Right renal cortex interstitium (tissue), 3 donors: ENCODE measurements at regions not wholly inside any gene's neighbourhood (a gene's known extent, or its start where the extent isn't known, plus 50 kb on each side); places are given as distances from the start of the nearest gene placed in this dataset.
"Not testable (repeated sequence)": the region's sequence is repeated elsewhere in the genome, so short reads cannot be mapped to it uniquely, and the experiment has no call there.

ENCODE experiments used
- DNase-seq, 3 donors: peaks; one replicate each; pipeline ENCODE4 v3.0.0-alpha.2; 2013; ENCODE audit warnings: low read depth in 3 of 3, low spot score in 2 of 3

- DNase-seq: no peak
These were observed 185.6 kb downstream of the INSC start for GRCh38 chr11:15300341-15300740.

DNA sequence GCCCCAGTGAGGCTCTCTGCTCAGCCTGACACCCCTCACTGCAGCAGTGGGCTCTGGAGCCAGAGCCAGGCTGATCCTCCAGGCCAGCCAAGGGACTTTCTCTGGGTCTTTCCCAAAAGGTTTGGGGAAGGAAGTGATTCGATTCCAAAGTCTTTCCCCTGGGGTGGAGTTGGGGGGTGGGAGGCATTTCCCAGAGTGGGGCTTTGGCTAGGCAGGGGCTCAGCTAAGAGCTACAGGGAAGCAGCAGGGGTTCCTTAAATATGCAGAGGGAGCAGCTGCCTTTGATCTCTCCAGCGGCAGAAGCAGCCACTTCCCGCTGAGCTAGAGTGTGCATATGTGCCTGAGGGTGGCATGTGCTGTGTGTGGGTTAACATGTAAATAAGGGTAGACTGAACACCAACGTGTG is 192.9 kb downstream of the INSC start:
- no peak for DNase-seq

- no peak for DNase-seq
These were observed 194.1 kb downstream of the INSC start for GRCh38 chr11:15308840-15309239.

DNA sequence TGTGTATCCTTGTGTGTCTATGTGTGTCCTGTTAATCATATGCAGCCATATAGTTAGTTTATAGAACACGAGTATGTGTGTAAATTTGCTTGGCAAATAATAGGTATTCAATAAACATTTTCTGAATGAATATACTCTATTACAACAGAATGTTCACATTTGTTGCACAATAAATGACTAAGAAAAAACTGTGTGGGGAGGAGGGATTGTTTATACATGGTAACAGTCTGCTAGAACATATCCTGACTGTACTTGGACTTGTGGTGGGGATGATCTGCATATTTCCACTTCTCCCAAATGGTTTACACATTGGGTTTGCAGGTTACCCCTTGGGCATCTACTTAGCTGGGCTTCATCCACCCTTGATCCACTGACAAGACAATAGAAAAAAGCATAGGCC is 194.6 kb downstream of the INSC start:
- no peak for DNase-seq

DNA sequence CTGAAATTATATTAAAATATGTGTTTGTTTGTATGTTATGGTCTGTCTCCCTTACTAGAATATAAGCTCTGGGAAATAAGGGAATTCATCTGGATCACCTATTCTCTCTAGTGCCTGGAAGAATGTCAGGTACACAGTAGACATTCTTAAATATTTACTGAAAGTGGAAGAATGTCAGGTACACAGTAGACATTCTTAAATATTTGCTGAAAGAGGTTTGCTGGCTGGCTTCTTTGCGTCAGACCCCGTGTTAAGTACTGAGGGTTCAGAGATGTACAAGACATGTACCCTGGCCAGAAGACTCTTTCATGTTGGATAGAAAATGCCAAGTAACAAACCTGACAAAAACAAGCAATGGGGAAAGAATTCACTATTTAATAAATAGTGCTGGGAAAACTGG is 199.1 kb downstream of the INSC start:
- DNase-seq: no peak

DNA sequence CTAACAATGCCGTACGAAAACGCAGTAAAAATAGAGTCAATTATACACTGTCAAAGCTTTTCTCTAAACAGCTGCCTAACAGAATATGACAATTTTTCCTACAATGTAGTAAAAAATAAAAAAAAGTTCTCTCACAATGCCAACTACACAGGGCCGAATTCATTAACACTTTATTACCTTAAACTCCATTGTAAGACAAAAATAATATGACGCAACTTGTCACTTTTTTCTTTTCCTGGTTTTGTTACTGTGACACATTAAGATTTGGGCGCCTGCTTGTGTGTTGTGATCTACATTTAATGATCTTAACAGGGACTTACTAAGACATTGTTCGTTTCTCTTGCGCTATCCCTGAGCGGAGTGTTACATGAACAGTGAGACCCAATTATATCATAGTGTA is 204.1 kb downstream of the INSC start:
- DNase-seq: no peak

- DNase-seq: no peak
These were observed 211.8 kb downstream of the INSC start for GRCh38 chr11:15326520-15326919.

GRCh38 chr11:15327786-15328231 is 213.1 kb downstream of the INSC start:
- DNase-seq: peak; percentile 31 to 50 (median 31)

- DNase-seq: no peak
These were observed 218.7 kb downstream of the INSC start for GRCh38 chr11:15333407-15333806.

- no peak for DNase-seq
These were observed 220.0 kb downstream of the INSC start for GRCh38 chr11:15334766-15335165.

- no peak for DNase-seq
These were observed 221.3 kb downstream of the INSC start for GRCh38 chr11:15336021-15336420.

DNA sequence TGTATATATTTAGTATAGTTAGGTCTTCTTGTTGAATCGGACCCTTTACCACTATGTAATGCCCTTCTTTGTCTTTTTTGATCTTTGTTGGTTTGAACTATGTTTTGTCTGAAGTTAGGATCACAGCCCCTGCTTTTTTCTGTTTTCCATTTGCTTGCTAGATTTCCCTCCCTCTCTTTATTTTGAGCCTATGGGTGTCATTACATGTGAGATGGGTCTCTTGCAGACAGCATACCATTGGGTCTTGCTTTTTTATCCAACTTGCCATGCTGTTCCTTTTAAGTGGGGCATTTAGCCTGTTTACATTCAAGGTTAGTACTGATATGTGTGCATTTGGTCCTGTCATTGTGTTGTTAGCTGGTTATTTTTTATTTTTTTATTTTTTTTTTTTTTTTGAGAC is 224.6 kb downstream of the INSC start:
- DNase-seq: no peak

GRCh38 chr11:15341587-15341986 is 226.9 kb downstream of the INSC start:
- DNase-seq: no peak

DNA sequence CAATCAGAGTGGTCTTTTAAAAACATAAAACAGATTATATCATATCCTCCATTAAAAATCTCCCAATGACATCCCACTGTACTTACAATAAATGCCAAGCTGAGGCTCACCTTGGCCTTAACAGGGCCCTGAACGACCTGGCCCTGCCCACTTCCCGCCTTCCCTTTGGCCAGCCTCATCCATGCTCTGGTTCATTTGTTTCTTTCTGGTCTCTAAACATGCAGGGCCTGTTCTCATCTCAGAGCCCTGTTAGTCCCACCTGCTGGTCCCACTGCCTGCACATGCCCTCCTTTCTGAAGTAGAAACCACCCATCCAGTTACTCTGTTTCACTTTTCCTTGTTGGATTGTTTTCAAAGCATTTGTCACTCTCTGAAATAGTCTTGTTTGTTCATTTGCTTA is 227.4 kb downstream of the INSC start:
- DNase-seq: no peak

DNA sequence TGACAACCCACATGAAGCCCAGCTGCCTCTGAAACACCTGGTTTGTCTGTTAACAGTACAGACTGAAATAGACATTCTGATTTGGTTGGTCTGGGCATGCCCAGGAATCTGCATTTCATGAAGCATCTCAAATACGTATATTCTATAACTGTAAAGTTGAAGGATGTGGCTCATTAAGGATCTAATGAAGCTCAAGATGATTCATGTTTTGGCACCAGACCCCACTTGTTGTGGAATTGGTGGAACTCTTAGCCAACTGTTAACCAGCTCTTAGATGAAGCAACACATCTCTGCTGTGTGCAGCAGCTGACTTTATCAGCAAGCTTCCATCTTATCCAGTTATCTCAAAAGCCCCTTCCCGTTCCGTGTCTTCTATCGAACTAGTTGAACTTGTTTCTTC is 232.2 kb downstream of the INSC start:
- DNase-seq: no peak

DNA sequence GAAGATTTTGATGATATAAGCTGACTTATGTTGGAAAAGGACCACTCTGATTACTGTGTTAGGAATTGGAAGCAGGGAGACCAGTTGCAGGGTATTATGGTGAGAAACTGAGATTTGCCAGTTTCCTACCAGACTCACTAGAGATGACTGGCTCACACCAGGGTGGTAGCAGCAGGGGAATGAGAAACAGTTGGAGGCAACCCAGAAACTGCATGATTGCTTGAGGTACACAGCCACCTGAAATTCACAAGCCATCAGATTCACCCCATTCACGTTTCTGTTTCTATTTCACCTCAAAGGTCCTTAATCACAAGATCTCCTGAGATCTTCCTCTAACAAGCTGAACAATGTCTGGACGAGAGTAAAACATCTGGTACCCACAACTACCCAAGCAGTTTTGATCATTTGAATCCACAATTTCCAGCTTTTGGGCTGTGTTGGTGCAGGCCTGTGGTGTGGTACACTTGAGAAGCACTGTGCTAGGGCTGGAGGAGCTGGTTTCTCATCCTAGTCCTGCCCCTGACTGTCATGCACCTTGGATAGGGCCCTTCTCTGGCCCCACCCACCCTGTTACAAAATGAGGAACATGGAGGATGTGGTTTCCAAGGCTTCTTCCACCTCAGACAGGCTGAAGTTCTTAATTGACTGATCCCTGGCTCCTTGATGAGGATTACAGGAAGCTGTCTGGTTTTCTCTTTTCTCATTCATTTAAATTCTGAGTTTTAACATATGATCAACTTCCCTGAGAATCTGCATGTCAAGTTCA is 233.4 kb downstream of the INSC start:
- no peak for DNase-seq

- no peak for DNase-seq
These were observed 234.7 kb downstream of the INSC start for GRCh38 chr11:15349413-15349812.

- no peak for DNase-seq
These were observed 246.6 kb downstream of the INSC start for GRCh38 chr11:15361316-15361715.

DNA sequence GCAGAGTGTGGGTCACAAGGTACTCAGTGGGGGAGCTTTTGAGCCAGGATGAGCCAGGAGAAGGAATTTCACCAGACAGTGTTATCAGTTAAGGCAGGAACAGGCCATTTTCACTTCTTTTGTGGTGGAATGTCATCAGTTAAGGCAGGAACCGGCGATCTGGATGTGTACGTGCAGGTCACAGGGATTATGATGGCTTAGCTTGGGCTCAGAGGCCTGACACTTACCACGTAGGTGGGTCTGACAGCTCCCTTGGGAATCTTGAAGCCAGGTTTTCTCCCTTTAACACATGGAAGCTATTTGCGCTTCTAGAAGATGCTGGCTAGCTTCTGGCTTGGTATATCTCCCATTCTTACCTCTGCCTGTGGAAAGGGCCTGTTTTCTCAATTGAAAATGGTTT is 250.6 kb downstream of the INSC start:
- not testable (repeated sequence) for DNase-seq

GRCh38 chr11:15367695-15368094 is 253.0 kb downstream of the INSC start:
- DNase-seq: no peak

GRCh38 chr11:15370495-15371147 is 255.9 kb downstream of the INSC start:
- no peak for DNase-seq

- no peak for DNase-seq
These were observed 256.8 kb downstream of the INSC start for GRCh38 chr11:15371533-15371932.
